GM12873 (cell line): ENCODE measurements at regions not wholly inside any gene's neighbourhood (a gene's known extent, or its start where the extent isn't known, plus 50 kb on each side); places are given as distances from the start of the nearest gene placed in this dataset.

Experiments used
- TF ChIP-seq, protein P1 (sequence below): IDR thresholded peaks from 2 replicates; pipeline ENCODE4 v1.5.1; 2012; ENCODE audit warnings: low read depth, mild to moderate bottlenecking, moderate library complexity, low read length, control low read depth; ENCODE audit not compliant: insufficient read depth; ENCODE audit errors: missing control alignments

DNA sequence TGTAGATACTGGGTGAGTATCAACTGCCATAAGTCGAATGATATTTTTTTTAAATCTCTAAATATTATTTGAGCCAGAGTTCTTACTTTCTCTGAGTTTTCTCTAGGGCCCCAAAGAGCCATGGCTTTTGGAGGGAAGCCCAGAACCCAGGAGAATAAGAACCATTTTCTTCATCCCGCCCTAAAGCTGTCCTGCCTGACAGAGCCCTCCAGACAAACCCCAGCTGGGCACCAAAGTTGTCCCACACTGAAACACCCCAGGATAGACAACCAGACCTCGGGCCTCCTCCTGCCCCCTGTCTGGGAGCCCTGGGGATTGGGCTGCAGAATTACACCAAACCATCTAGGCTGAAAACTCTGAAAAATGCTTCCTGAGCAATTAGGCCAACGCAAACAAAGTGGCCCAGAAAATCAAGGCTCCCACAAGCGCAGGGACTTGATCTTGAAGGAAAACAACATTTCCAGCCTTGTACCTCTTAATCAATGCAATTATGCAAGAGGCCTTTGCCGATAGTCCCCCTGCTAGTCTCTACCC is 113.1 kb downstream of the RRAGC start:
- TF ChIP-seq, protein P1, sequence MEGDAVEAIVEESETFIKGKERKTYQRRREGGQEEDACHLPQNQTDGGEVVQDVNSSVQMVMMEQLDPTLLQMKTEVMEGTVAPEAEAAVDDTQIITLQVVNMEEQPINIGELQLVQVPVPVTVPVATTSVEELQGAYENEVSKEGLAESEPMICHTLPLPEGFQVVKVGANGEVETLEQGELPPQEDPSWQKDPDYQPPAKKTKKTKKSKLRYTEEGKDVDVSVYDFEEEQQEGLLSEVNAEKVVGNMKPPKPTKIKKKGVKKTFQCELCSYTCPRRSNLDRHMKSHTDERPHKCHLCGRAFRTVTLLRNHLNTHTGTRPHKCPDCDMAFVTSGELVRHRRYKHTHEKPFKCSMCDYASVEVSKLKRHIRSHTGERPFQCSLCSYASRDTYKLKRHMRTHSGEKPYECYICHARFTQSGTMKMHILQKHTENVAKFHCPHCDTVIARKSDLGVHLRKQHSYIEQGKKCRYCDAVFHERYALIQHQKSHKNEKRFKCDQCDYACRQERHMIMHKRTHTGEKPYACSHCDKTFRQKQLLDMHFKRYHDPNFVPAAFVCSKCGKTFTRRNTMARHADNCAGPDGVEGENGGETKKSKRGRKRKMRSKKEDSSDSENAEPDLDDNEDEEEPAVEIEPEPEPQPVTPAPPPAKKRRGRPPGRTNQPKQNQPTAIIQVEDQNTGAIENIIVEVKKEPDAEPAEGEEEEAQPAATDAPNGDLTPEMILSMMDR, result no peak

DNA sequence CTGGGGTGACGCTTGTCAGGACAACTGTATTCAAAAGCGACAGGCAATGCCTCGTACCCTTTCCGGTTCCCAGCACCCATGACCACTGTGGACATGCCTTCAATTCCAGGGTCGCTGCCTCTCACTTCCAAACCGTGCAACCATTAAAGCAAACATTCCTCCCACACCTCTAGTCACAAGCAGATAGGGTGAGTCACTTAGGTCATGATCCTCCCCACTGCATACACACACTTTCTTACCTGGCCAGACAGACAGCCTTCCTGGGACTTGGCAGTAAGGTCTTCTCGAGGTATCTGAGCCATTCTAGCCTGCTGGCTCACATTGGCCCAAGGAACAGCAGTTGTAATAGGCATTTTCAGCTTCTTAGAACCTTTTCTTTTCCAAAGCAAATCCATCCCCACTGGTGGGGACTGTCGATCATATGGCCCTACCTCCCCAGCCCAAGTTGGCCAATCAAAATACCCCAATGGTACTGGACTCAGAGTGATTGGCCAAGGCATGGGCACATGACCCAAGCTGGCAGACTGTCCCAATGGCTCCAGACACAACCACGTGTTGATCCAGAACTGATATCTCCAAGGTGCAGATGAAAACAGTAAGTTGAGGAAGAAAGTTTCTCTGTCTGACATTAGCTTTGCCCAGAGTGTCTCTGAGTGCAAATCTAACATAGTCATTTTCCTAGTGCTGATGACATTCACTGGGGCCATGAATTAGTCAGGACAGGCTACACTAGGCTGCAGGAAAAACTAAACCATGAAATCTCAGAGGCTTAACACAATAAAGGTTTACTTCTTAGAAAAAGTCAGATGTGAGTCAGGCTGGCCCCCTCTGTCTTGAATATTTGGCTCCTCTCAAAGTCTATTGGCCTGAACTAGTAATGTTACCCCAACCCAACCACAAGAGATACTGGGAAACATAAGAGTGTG is 113.8 kb downstream of the RRAGC start:
- TF ChIP-seq, protein P1, result no peak

DNA sequence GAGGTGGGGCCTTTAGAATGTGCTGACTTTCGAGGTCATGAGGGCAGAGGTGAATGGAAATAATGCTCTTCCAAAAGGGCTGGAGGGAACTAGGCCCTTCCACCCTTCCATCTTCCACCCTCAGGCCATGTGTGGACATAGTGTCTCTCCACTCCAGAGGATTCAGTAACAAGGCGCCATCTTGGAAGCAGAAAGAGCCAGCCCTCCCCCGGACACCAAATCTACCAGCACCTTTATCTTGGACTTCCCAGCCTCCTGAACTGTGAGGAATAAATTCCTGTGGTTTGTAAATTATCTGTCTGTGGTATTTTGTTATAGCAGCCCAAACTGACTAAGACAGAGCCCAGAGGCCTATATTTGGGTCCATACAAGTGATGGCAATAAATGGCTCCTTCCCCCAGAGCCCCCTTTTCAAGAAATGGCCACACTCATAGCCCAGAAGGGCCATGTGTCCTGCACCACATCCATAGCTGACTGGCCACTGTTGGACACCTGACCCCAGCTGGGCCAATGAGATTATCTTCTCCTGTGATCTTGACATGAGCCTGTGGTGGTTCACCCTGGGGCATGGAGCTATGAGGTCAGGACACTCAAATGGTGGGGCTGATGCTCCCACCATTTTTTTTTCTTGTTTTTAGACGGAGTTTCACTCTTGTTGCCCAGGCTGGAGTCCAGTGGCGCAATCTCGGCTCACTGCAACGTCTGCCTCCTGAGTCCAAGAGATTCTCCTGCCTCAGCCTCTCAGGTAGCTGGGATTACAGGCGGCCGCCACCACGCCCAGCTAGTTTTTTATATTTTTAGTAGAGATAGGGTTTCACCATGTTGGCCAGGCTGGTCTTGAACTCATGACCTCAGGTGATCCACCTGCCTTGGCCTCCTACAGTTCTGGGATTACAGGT is 114.9 kb downstream of the RRAGC start:
- TF ChIP-seq, protein P1, result no peak

DNA sequence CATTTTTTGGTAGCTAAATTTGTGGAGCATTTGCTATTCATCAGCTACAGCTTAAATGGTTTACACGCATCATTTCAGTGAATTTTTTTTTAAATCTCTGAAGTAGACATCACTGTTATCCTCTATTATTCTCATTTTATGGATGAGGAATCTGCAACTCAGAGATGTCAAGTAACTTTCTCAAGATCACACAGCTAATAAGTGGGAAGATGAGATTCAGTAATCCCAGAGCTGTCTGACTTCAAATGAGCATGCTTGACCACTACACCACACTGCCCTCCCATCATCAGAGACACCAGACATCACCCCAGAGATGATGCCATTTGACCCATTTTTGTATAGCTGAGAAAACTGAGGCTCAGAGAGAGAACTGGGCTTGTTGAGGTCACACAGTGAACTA is 116.4 kb downstream of the RRAGC start:
- TF ChIP-seq, protein P1, result no peak

DNA sequence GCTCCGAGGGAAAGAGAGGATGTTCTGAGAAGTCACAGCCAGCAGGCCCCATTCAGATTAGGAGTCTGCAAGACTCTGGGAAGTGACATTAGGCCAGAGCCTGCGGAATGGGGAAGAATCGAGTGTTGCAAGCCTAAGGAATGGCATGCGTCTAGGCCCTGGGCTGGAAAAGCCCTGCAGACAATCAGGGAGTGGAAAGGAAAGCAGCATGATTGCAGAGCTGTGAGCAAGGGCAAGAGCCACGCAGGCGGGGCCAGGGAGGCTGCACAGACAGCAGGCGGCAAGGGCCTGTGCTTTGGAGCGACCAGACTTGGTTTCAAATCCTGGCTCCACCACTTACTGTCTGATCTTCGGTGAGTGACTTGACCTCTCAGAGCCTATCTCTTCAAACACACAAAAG is 118.2 kb downstream of the RRAGC start:
- TF ChIP-seq, protein P1, result no peak

DNA sequence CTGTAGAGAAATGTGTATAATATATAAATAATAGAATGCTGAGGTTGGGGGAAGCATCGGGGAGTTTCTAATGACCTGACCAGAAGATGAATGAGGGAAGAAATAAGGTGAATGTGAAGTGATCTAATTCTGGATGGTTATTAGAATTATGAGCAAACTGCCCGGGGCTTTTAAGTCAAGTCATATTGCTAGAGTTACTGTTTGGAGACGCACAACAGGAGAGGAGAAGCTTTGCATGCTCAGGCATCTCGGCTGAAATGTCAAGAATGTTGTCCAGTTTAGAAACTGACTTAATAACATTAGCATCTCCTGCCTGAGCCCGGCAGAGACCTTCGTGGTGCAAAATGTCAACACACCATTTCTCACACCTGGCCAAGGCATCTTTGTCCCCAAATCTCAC is 119.1 kb downstream of the RRAGC start:
- TF ChIP-seq, protein P1, result no peak

DNA sequence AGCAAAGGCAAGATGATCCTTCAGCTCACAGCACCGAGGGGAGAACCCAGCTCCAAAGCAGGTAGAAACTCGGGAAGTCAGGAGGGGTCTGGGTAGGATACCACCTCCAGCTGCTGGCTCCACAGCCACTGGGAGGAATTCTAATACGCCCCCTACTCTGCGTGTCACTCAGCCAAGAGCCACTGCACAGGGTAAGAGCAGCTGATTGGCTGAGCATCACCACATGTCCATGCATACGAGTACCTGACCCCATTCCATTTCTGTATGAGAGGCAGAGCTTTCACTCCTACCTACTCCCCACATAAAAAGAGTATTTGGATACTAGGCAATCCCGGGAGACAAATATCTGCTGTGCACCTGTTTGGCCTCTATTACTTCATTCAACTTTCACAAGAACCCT is 121.4 kb downstream of the RRAGC start:
- TF ChIP-seq, protein P1, result no peak
